Fibroblast of lung (primary cell): ENCODE measurements at regions not wholly inside any gene's neighbourhood (a gene's known extent, or its start where the extent isn't known, plus 50 kb on each side); places are given as distances from the start of the nearest gene placed in this dataset.

Source experiments
- DNase-seq, 2 donors: peaks; one replicate each; pipeline versions ENCODE4 v3.0.0 to v3.0.0-alpha.2; 2010; ENCODE audit warnings: low read depth in 2 of 2
- H2AFZ ChIP-seq: 2 replicates; pipeline ENCODE4 v1.5.1; 2012; ENCODE audit warnings: low read length, control low read depth, inconsistent platforms
- H3K27ac ChIP-seq: 2 replicates; pipeline ENCODE4 v1.5.1; 2011; ENCODE audit warnings: low read length, control low read depth; ENCODE audit not compliant: insufficient read depth
- H3K27me3 ChIP-seq: 2 replicates; pipeline ENCODE4 v1.5.1; 2011; ENCODE audit warnings: mild to moderate bottlenecking, low read length; ENCODE audit not compliant: control insufficient read depth, insufficient read depth
- H3K36me3 ChIP-seq: 2 replicates; pipeline ENCODE4 v1.5.1; 2011; ENCODE audit warnings: low read length; ENCODE audit not compliant: control insufficient read depth, insufficient read depth
- H3K4me1 ChIP-seq: 2 replicates; pipeline ENCODE4 v1.5.1; 2011; ENCODE audit warnings: low read length; ENCODE audit not compliant: control insufficient read depth, insufficient read depth; ENCODE audit errors: extremely low read depth
- H3K4me2 ChIP-seq: 2 replicates; pipeline ENCODE4 v1.5.1; 2011; ENCODE audit warnings: low read length, control low read depth; ENCODE audit not compliant: insufficient read depth; ENCODE audit errors: extremely low read depth
- H3K4me3 ChIP-seq, 4 experiments: fragments of 200-600 bp in 1 of 4; sonication (generic) in 1 of 4; replicated peaks in 1 of 4; 2 replicates each; pipeline ENCODE4 v1.5.1; 2011 to 2016; ENCODE audit warnings: low read length in 4 of 4, low read depth in 3 of 4, mild to moderate bottlenecking in 3 of 4, control low read depth in 2 of 4, inconsistent platforms in 1 of 4, mixed read lengths in 1 of 4; ENCODE audit not compliant: insufficient read depth in 1 of 4; ENCODE audit errors: control extremely low read depth in 1 of 4
- H3K79me2 ChIP-seq: 2 replicates; pipeline ENCODE4 v1.5.1; 2012; ENCODE audit warnings: mild to moderate bottlenecking, low read length, inconsistent platforms; ENCODE audit not compliant: control insufficient read depth, insufficient read depth
- H3K9ac ChIP-seq: 2 replicates; pipeline ENCODE4 v1.5.1; 2011; ENCODE audit warnings: mild to moderate bottlenecking, low read length, control low read depth; ENCODE audit not compliant: insufficient read depth
- H3K9me3 ChIP-seq: 2 replicates; pipeline ENCODE4 v1.5.1; 2012; ENCODE audit warnings: low read depth, low read length; ENCODE audit not compliant: control insufficient read depth, insufficient read depth
- H4K20me1 ChIP-seq: 2 replicates; pipeline ENCODE4 v1.5.1; 2011; ENCODE audit warnings: low read length; ENCODE audit not compliant: control insufficient read depth, insufficient read depth; ENCODE audit errors: extremely low read depth
- CTCF ChIP-seq, 2 donors: IDR thresholded peaks in 1 of 2; conservative IDR thresholded peaks in 1 of 2; 1 replicate in 1 of 2; 2 replicates in 1 of 2; pipeline ENCODE4 v1.5.1; 2011 to 2012; ENCODE audit warnings: low read length in 2 of 2, control low read depth in 1 of 2, inconsistent platforms in 1 of 2, low read depth in 1 of 2, mild to moderate bottlenecking in 1 of 2
- EZH2 ChIP-seq: IDR thresholded peaks from 2 replicates; pipeline ENCODE4 v1.5.1; 2012; ENCODE audit warnings: low read length, control low read depth, mild to moderate bottlenecking; ENCODE audit errors: missing control alignments

DNA sequence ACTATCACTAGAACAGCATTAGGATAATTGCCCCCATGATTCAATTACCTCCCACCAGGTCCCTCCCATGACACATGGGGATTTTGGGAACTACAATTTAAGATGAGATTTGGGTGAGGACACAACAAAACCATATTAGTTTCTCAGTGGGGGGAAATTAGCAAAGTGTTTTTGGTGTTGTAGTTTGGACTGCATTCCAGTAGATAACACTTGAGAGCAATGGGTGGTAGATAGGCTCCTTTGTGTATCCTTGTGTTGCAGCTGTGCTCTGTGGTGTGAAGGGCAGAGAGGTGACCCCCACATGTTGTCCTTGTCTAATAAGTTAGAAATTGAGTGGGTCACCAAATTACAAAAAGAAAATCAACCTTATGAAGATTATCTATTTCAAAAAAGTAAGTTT, 223.8 kb downstream of the SATB1 start:
- Histone ChIP-seq H3K27me3 (no peaks in the 10 kb centered on the region), H3K9ac (no peak overlapping the region), H2AFZ (no peak overlapping the region), H3K9me3 (no peaks in the 10 kb centered on the region), H3K4me1 (no peaks in the 10 kb centered on the region), H3K4me2 (no peak overlapping the region), H3K36me3 (no peaks in the 10 kb centered on the region), H3K4me3 (no peak overlapping the region), H3K27ac (no peak overlapping the region), H3K79me2 (no peaks in the 10 kb centered on the region), H4K20me1 (no peaks in the 10 kb centered on the region)
- TF ChIP-seq EZH2 (no peak), CTCF (conservative IDR thresholded peaks at IDR 0.05 in 1 of 2, IDR thresholded peaks at IDR 0.05 in 1 of 2; ENCODE audit: low read depth in 1 of 2, low read length in 2 of 2) (no peak)
- DNase-seq: no peak

DNA sequence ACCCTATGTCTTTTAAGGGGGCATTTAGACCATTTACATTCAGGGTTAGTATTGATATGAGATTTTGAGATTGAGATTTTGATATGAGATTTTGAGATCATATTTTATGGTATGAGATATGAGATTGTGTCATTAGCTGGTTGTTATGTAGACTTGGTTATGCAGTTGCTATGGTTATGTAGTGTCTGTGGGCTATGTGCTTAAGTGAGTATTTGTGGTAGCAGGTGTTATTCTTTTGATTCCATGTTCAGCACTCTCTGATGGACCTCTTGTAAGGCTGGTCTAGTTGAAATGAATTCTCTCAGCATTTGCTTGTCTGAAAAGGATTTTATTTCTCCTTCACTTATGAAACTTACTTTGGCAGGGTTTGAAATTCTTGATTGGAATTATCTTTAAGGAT, 225.4 kb downstream of the SATB1 start:
- Histone ChIP-seq H3K4me2 (no peak overlapping the region), H3K27ac (no peak overlapping the region)
- TF ChIP-seq EZH2: no peak
- TF ChIP-seq CTCF (conservative IDR thresholded peaks at IDR 0.05 in 1 of 2, IDR thresholded peaks at IDR 0.05 in 1 of 2; ENCODE audit: low read depth in 1 of 2, low read length in 2 of 2): no peak

GRCh38 chr3:18195836-18196235, 229.3 kb downstream of the SATB1 start:
- Histone ChIP-seq H3K9me3 (no peaks in the 10 kb centered on the region), H3K4me2 (no peak overlapping the region), H2AFZ (no peak overlapping the region), H3K27me3 (no peaks in the 10 kb centered on the region), H3K36me3 (no peaks in the 10 kb centered on the region), H3K4me3 (no peak overlapping the region), H3K9ac (no peak overlapping the region), H4K20me1 (no peaks in the 10 kb centered on the region), H3K27ac (no peak overlapping the region), H3K4me1 (no peaks in the 10 kb centered on the region), H3K79me2 (no peaks in the 10 kb centered on the region)
- TF ChIP-seq EZH2: no peak
- no peak for TF ChIP-seq CTCF (conservative IDR thresholded peaks at IDR 0.05 in 1 of 2, IDR thresholded peaks at IDR 0.05 in 1 of 2; ENCODE audit: low read depth in 1 of 2, low read length in 2 of 2)
- DNase-seq: no peak

More for the DNA sequence above, 225.4 kb downstream of the SATB1 start:
- Histone ChIP-seq H4K20me1 (no peaks in the 10 kb centered on the region), H2AFZ (no peak overlapping the region), H3K36me3 (no peaks in the 10 kb centered on the region), H3K4me3 (no peak overlapping the region), H3K4me1 (no peaks in the 10 kb centered on the region), H3K9ac (no peak overlapping the region), H3K9me3 (no peaks in the 10 kb centered on the region), H3K27me3 (no peaks in the 10 kb centered on the region), H3K79me2 (no peaks in the 10 kb centered on the region)
- DNase-seq: no peak
